Neural cell (in vitro differentiated cells): ENCODE measurements at regions not wholly inside any gene's neighbourhood (a gene's known extent, or its start where the extent isn't known, plus 50 kb on each side); places are given as distances from the start of the nearest gene placed in this dataset.

Experiments
- H2AFZ ChIP-seq: fragments of 200-600, 300-800 bp; sonication (generic), shearing (Covaris generic); 2 replicates; pipeline ENCODE4 v1.6.0; 2014; ENCODE audit warnings: low read depth, mild to moderate bottlenecking, antibody characterized with exemption, low read length, moderate library complexity
- H3F3A ChIP-seq: fragments of 200-600 bp; shearing (Covaris generic); 2 replicates; pipeline ENCODE4 v1.6.1; 2016; ENCODE audit warnings: mild to moderate bottlenecking, moderate library complexity, mixed read lengths, antibody characterized with exemption, low read length; ENCODE audit not compliant: insufficient read depth, poor library complexity, severe bottlenecking
- H3K27ac ChIP-seq: fragments of 200-600, 300-800 bp; sonication (generic), shearing (Covaris generic); 2 replicates; pipeline ENCODE4 v1.5.1; 2014; ENCODE audit warnings: mild to moderate bottlenecking, low read length, moderate library complexity
- H3K27me3 ChIP-seq: fragments of 300-800, 200-600 bp; sonication (generic), shearing (Covaris generic); 2 replicates; pipeline ENCODE4 v1.6.0; 2014; ENCODE audit warnings: mild to moderate bottlenecking, low read depth, low read length, moderate library complexity; ENCODE audit not compliant: insufficient read depth
- H3K36me3 ChIP-seq: fragments of 300-800, 200-600 bp; sonication (generic), shearing (Covaris generic); 2 replicates; pipeline ENCODE4 v1.5.1; 2014; ENCODE audit warnings: mild to moderate bottlenecking, antibody characterized with exemption, low read length, moderate library complexity; ENCODE audit not compliant: insufficient read depth
- H3K4me2 ChIP-seq: fragments of 300-800, 200-600 bp; sonication (generic), shearing (Covaris generic); 2 replicates; pipeline ENCODE4 v1.6.0; 2014; ENCODE audit warnings: mild to moderate bottlenecking, low read length
- H3K4me3 ChIP-seq: fragments of 300-800, 200-600 bp; sonication (generic), shearing (Covaris generic); 2 replicates; pipeline ENCODE4 v1.5.1; 2014; ENCODE audit warnings: mild to moderate bottlenecking, low read length, moderate library complexity
- H3K79me2 ChIP-seq: fragments of 200-600 bp; shearing (Covaris generic); replicated peaks from 2 replicates; pipeline ENCODE4 v1.6.0; 2014; ENCODE audit warnings: mild to moderate bottlenecking, low read length, moderate library complexity; ENCODE audit not compliant: insufficient read depth
- H3K9ac ChIP-seq: fragments of 300-800, 200-600 bp; sonication (generic), shearing (Covaris generic); 2 replicates; pipeline ENCODE4 v1.6.1; 2016; ENCODE audit warnings: mild to moderate bottlenecking, low read length, mixed read lengths
- H3K9me2 ChIP-seq: fragments of 200-600 bp; shearing (Covaris generic); 2 replicates; pipeline ENCODE4 v1.6.1; 2016; ENCODE audit warnings: mild to moderate bottlenecking, low read length, mixed read lengths; ENCODE audit not compliant: insufficient read depth
- H3K9me3 ChIP-seq: fragments of 200-600, 300-800 bp; sonication (generic), shearing (Covaris generic); 2 replicates; pipeline ENCODE4 v1.6.1; 2016; ENCODE audit warnings: mild to moderate bottlenecking, mixed run types, low read length, moderate library complexity, mixed read lengths
- H4K20me1 ChIP-seq: fragments of 200-600 bp; shearing (Covaris generic); 2 replicates; pipeline ENCODE4 v1.6.1; 2016; ENCODE audit warnings: mild to moderate bottlenecking, mixed run types; ENCODE audit not compliant: insufficient read depth
- EP300 ChIP-seq: fragments of 450-650 bp; conservative IDR thresholded peaks from 2 replicates; pipeline ENCODE4 v1.6.1; 2014; ENCODE audit warnings: antibody characterized with exemption, mild to moderate bottlenecking, moderate library complexity; ENCODE audit not compliant: poor library complexity, severe bottlenecking
- EZH2 ChIP-seq: fragments of 200-600, 300-800 bp; shearing (Covaris generic), sonication (generic); IDR thresholded peaks from 2 replicates; pipeline ENCODE4 v1.6.1; 2014; ENCODE audit warnings: antibody characterized with exemption, low read length, borderline replicate concordance, mild to moderate bottlenecking; ENCODE audit not compliant: insufficient read depth, poor library complexity, severe bottlenecking
- MXI1 ChIP-seq: fragments of 450-650 bp; conservative IDR thresholded peaks from 2 replicates; pipeline ENCODE4 v1.6.1; 2014; ENCODE audit warnings: antibody characterized with exemption, mild to moderate bottlenecking; ENCODE audit not compliant: poor library complexity, severe bottlenecking
- POLR2AphosphoS5 ChIP-seq: IDR thresholded peaks from 2 replicates; pipeline ENCODE4 v1.6.1; 2012
- RAD21 ChIP-seq: fragments of 450-650 bp; conservative IDR thresholded peaks from 2 replicates; pipeline ENCODE4 v1.6.1; 2014; ENCODE audit warnings: antibody characterized with exemption, mild to moderate bottlenecking, moderate library complexity
- SMC3 ChIP-seq: fragments of 450-650 bp; conservative IDR thresholded peaks from 2 replicates; pipeline ENCODE4 v1.6.1; 2014; ENCODE audit warnings: antibody characterized with exemption, mild to moderate bottlenecking, moderate library complexity; ENCODE audit not compliant: poor library complexity
- TAF1 ChIP-seq: IDR thresholded peaks from 2 replicates; pipeline ENCODE4 v1.6.1; 2012; ENCODE audit warnings: low read depth
- TF ChIP-seq, protein P1 (sequence below): IDR thresholded peaks from 2 replicates; pipeline ENCODE4 v1.6.1; 2012; ENCODE audit warnings: borderline replicate concordance
- TF ChIP-seq, protein P2 (sequence below): fragments of 450-650 bp; IDR thresholded peaks from 2 replicates; pipeline ENCODE4 v1.5.1; 2014; ENCODE audit warnings: antibody characterized with exemption, mild to moderate bottlenecking, moderate library complexity; ENCODE audit not compliant: poor library complexity, severe bottlenecking

DNA sequence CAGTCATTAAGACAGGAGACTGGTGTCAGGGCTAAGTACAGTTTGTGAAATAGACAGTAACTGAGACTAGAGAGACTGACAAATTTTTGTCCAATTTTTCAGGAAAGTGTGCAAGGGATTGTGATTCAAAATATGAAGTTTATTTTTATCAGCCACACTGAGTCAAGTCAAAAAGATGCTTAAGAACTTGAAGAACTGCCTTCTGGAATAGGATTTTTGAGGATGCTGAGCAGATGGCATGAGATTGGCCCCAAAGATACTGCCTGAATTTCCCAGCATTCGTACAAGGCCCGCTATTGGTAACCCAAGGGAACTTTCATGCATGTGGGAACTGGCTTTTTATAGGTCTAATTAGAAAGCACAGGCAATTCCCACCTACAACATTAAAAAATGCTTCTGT, 610.0 kb downstream of the LMO4 start:
- Histone ChIP-seq H3K9me2 (no peaks in the 10 kb centered on the region), H3K79me2 (no peaks in the 10 kb centered on the region), H3K4me2 (peak overlapping the region; percentile 20), H3K27ac (peak overlapping the region; percentile 91), H2AFZ (no peak overlapping the region), H3K9me3 (no peaks in the 10 kb centered on the region), H3F3A (no peaks in the 10 kb centered on the region), H3K4me3 (peak overlapping the region; percentile 23), H3K9ac (peak overlapping the region; percentile 30), H3K27me3 (no peaks in the 10 kb centered on the region), H4K20me1 (no peaks in the 10 kb centered on the region), H3K36me3 (no peaks in the 10 kb centered on the region)
- TF ChIP-seq EZH2, result no peak
- TF ChIP-seq, protein P1, sequence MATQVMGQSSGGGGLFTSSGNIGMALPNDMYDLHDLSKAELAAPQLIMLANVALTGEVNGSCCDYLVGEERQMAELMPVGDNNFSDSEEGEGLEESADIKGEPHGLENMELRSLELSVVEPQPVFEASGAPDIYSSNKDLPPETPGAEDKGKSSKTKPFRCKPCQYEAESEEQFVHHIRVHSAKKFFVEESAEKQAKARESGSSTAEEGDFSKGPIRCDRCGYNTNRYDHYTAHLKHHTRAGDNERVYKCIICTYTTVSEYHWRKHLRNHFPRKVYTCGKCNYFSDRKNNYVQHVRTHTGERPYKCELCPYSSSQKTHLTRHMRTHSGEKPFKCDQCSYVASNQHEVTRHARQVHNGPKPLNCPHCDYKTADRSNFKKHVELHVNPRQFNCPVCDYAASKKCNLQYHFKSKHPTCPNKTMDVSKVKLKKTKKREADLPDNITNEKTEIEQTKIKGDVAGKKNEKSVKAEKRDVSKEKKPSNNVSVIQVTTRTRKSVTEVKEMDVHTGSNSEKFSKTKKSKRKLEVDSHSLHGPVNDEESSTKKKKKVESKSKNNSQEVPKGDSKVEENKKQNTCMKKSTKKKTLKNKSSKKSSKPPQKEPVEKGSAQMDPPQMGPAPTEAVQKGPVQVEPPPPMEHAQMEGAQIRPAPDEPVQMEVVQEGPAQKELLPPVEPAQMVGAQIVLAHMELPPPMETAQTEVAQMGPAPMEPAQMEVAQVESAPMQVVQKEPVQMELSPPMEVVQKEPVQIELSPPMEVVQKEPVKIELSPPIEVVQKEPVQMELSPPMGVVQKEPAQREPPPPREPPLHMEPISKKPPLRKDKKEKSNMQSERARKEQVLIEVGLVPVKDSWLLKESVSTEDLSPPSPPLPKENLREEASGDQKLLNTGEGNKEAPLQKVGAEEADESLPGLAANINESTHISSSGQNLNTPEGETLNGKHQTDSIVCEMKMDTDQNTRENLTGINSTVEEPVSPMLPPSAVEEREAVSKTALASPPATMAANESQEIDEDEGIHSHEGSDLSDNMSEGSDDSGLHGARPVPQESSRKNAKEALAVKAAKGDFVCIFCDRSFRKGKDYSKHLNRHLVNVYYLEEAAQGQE, result no peak
- no peak for TF ChIP-seq RAD21
- no peak for TF ChIP-seq TAF1
- TF ChIP-seq SMC3, result no peak
- TF ChIP-seq POLR2AphosphoS5, result no peak
- no peak for TF ChIP-seq MXI1
- TF ChIP-seq, protein P2, sequence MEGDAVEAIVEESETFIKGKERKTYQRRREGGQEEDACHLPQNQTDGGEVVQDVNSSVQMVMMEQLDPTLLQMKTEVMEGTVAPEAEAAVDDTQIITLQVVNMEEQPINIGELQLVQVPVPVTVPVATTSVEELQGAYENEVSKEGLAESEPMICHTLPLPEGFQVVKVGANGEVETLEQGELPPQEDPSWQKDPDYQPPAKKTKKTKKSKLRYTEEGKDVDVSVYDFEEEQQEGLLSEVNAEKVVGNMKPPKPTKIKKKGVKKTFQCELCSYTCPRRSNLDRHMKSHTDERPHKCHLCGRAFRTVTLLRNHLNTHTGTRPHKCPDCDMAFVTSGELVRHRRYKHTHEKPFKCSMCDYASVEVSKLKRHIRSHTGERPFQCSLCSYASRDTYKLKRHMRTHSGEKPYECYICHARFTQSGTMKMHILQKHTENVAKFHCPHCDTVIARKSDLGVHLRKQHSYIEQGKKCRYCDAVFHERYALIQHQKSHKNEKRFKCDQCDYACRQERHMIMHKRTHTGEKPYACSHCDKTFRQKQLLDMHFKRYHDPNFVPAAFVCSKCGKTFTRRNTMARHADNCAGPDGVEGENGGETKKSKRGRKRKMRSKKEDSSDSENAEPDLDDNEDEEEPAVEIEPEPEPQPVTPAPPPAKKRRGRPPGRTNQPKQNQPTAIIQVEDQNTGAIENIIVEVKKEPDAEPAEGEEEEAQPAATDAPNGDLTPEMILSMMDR, result no peak
- TF ChIP-seq EP300, result no peak

DNA sequence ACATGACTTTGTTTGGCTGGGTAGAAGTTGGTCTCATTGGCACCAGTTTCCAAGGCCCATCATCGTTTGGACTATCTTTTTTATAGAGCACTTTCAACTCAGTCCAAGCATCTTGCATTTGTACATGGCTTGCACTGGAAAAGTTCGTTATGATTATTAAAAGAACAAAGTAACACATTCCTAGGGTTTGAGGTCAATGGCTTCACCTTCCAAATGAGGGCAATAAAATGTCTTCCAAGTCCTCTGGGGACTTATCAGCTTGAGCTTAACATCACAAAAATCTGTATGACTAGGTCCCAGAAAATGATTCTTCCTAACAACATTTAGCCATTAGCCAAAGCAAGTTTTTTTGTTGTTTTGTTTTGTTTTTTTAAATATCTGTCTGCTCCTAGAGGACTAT, 610.8 kb downstream of the LMO4 start:
- H4K20me1 ChIP-seq, result no peaks in the 10 kb centered on the region
- no peak for TF ChIP-seq POLR2AphosphoS5
- TF ChIP-seq SMC3, result no peak
- no peak for TF ChIP-seq MXI1
- TF ChIP-seq, protein P2, result no peak
- TF ChIP-seq TAF1, result no peak
- no peak for TF ChIP-seq RAD21
- TF ChIP-seq EZH2, result no peak
- no peak for TF ChIP-seq EP300
- TF ChIP-seq, protein P1, result no peak
- no peak overlapping the region for H3K9ac ChIP-seq
- H3K79me2 ChIP-seq, result no peaks in the 10 kb centered on the region
- no peaks in the 10 kb centered on the region for H3K27me3 ChIP-seq
- no peaks in the 10 kb centered on the region for H3K36me3 ChIP-seq
- no peaks in the 10 kb centered on the region for H3F3A ChIP-seq
- H3K27ac ChIP-seq, result peak overlapping the region; percentile 91
- H3K9me2 ChIP-seq, result no peaks in the 10 kb centered on the region
- H2AFZ ChIP-seq, result no peak overlapping the region
- no peaks in the 10 kb centered on the region for H3K9me3 ChIP-seq
- H3K4me3 ChIP-seq, result no peak overlapping the region
- H3K4me2 ChIP-seq, result no peak overlapping the region
